ENCODE measurements at regions not wholly inside any gene's neighbourhood (a gene's known extent, or its start where the extent isn't known, plus 50 kb on each side); places are given as distances from the start of the nearest gene placed in this dataset.

DNA sequence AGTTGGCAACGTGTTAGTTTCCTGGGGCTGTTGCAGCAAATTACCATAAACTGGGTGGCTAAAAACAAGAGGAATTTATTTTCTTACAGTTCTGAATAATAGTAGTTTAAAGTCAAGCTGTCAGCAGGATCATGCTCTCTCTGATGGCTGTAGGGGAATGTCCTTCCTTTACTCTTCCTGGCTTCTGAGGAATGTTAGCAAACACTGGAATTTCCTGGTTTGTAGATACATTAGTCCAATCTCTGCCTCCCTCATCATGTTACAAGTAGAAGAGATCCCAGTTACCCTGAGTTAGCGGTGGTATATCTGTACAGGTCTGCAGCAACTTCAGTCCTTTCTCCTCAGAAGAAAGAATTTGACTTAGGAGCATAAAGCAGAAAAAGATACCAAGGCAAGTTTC, 2249.1 kb downstream of the NCAM2 start:
- no peaks in the 10 kb centered on the region for H3K27me3 ChIP-seq (ENCODE audit: control insufficient read depth in 4 of 4, insufficient read depth in 4 of 4, low read length in 3 of 4)
- H3K9me3 ChIP-seq (ENCODE audit: control insufficient read depth in 4 of 4, low read length in 3 of 4), result no peaks in the 10 kb centered on the region
- no peaks in the 10 kb centered on the region for H3K4me1 ChIP-seq (ENCODE audit: control insufficient read depth in 4 of 4, insufficient read depth in 4 of 4, low read length in 3 of 4)
- no peak overlapping the region for H3K27ac ChIP-seq (ENCODE audit: low read depth in 1 of 2, low read length in 2 of 2)
- DNase-seq (ENCODE audit: low spot score), result no peak
- no peaks in the 10 kb centered on the region for H3K36me3 ChIP-seq (ENCODE audit: control insufficient read depth in 4 of 4, insufficient read depth in 3 of 4, low read depth in 1 of 4, low read length in 3 of 4)
- 41% methylated on average over 2 of the region's 2 CpGs for WGBS
- TF ChIP-seq GABPA (IDR thresholded peaks at IDR 0.05 in 1 of 2, conservative IDR thresholded peaks at IDR 0.05 in 1 of 2) (no peak), JUND (IDR thresholded peaks at IDR 0.05) (no peak), RAD21 (IDR thresholded peaks at IDR 0.05) (no peak), RXRA (IDR thresholded peaks at IDR 0.05) (no peak), YY1 (IDR thresholded peaks at IDR 0.05) (no peak)
- H3K9ac ChIP-seq (ENCODE audit: low read depth in 1 of 2, low read length in 2 of 2), result no peak overlapping the region
- H3K4me3 ChIP-seq (ENCODE audit: low read depth in 1 of 3, low read length in 3 of 3), result no peak overlapping the region

GRCh38 chr21:23245255-23245654, 2247.0 kb downstream of the NCAM2 start:
- Histone ChIP-seq H3K4me1 (ENCODE audit: control insufficient read depth in 4 of 4, insufficient read depth in 4 of 4, low read length in 3 of 4) (no peaks in the 10 kb centered on the region), H3K36me3 (ENCODE audit: control insufficient read depth in 4 of 4, insufficient read depth in 3 of 4, low read depth in 1 of 4, low read length in 3 of 4) (no peaks in the 10 kb centered on the region), H3K27me3 (ENCODE audit: control insufficient read depth in 4 of 4, insufficient read depth in 4 of 4, low read length in 3 of 4) (no peaks in the 10 kb centered on the region), H3K9me3 (ENCODE audit: control insufficient read depth in 4 of 4, low read length in 3 of 4) (no peaks in the 10 kb centered on the region), H3K27ac (ENCODE audit: low read depth in 1 of 2, low read length in 2 of 2) (no peak overlapping the region), H3K9ac (ENCODE audit: low read depth in 1 of 2, low read length in 2 of 2) (no peak overlapping the region), H3K4me3 (ENCODE audit: low read depth in 1 of 3, low read length in 3 of 3) (no peak overlapping the region)
- no peak for DNase-seq (ENCODE audit: low spot score)
- TF ChIP-seq EGR1 (IDR thresholded peaks at IDR 0.05; ENCODE audit: low read depth in 2 of 2) (no peak), CTCF (IDR thresholded peaks at IDR 0.05; ENCODE audit: low read depth, low read length, missing input control) (no peak), NR2F2 (IDR thresholded peaks at IDR 0.05) (no peak), YY1 (IDR thresholded peaks at IDR 0.05) (no peak), TAF1 (conservative IDR thresholded peaks at IDR 0.05) (no peak), GABPA (IDR thresholded peaks at IDR 0.05 in 1 of 2, conservative IDR thresholded peaks at IDR 0.05 in 1 of 2) (no peak), HNF4G (IDR thresholded peaks at IDR 0.05) (no peak), RAD21 (IDR thresholded peaks at IDR 0.05) (no peak), ZBTB33 (IDR thresholded peaks at IDR 0.05) (no peak), FOXA2 (IDR thresholded peaks at IDR 0.05) (no peak), HNF4A (conservative IDR thresholded peaks at IDR 0.05) (no peak), MAX (IDR thresholded peaks at IDR 0.05) (no peak), SP1 (IDR thresholded peaks at IDR 0.05) (no peak), JUND (IDR thresholded peaks at IDR 0.05) (no peak), RXRA (IDR thresholded peaks at IDR 0.05) (no peak)
- TF ChIP-seq, protein P1, sequence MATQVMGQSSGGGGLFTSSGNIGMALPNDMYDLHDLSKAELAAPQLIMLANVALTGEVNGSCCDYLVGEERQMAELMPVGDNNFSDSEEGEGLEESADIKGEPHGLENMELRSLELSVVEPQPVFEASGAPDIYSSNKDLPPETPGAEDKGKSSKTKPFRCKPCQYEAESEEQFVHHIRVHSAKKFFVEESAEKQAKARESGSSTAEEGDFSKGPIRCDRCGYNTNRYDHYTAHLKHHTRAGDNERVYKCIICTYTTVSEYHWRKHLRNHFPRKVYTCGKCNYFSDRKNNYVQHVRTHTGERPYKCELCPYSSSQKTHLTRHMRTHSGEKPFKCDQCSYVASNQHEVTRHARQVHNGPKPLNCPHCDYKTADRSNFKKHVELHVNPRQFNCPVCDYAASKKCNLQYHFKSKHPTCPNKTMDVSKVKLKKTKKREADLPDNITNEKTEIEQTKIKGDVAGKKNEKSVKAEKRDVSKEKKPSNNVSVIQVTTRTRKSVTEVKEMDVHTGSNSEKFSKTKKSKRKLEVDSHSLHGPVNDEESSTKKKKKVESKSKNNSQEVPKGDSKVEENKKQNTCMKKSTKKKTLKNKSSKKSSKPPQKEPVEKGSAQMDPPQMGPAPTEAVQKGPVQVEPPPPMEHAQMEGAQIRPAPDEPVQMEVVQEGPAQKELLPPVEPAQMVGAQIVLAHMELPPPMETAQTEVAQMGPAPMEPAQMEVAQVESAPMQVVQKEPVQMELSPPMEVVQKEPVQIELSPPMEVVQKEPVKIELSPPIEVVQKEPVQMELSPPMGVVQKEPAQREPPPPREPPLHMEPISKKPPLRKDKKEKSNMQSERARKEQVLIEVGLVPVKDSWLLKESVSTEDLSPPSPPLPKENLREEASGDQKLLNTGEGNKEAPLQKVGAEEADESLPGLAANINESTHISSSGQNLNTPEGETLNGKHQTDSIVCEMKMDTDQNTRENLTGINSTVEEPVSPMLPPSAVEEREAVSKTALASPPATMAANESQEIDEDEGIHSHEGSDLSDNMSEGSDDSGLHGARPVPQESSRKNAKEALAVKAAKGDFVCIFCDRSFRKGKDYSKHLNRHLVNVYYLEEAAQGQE (IDR thresholded peaks at IDR 0.05), result no peak
- TF ChIP-seq, protein P2, sequence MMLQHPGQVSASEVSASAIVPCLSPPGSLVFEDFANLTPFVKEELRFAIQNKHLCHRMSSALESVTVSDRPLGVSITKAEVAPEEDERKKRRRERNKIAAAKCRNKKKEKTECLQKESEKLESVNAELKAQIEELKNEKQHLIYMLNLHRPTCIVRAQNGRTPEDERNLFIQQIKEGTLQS (IDR thresholded peaks at IDR 0.05), result no peak
- WGBS, result 59% methylated on average over 2 of the region's 2 CpGs
